Suprapubic skin (tissue), 4 donors: ENCODE measurements at regions not wholly inside any gene's neighbourhood (a gene's known extent, or its start where the extent isn't known, plus 50 kb on each side); places are given as distances from the start of the nearest gene placed in this dataset.

ENCODE experiments used
- DNase-seq, 2 donors: peaks; one replicate each; pipeline ENCODE4 v3.0.0-alpha.2; 2019; ENCODE audit warnings: low spot score in 2 of 2
- H3K27ac ChIP-seq: fragments of 200-600 bp; sonication (generic); one replicate; pipeline ENCODE4 v1.5.1; 2019
- H3K27me3 ChIP-seq: fragments of 200-600 bp; sonication (generic); one replicate; pipeline ENCODE4 v1.5.1; 2019
- H3K36me3 ChIP-seq: fragments of 200-600 bp; sonication (generic); one replicate; pipeline ENCODE4 v1.5.1; 2019
- H3K4me1 ChIP-seq: fragments of 200-600 bp; sonication (generic); one replicate; pipeline ENCODE4 v1.5.1; 2019
- H3K4me3 ChIP-seq: fragments of 200-600 bp; sonication (generic); one replicate; pipeline ENCODE4 v1.5.1; 2019; ENCODE audit warnings: mild to moderate bottlenecking
- H3K9me3 ChIP-seq: fragments of 200-600 bp; sonication (generic); one replicate; pipeline ENCODE4 v1.5.1; 2019
- CTCF ChIP-seq, 2 donors: fragments of 200-600 bp in 1 of 2; fragments of 450-650 bp in 1 of 2; sonication (generic) in 1 of 2; IDR thresholded peaks; one replicate each; pipeline ENCODE4 v1.5.1; 2016 to 2019; ENCODE audit warnings: antibody characterized with exemption in 2 of 2, mild to moderate bottlenecking in 1 of 2, moderate library complexity in 1 of 2
- EP300 ChIP-seq: sonication (generic); formaldehyde crosslinking; IDR thresholded peaks from one replicate; pipeline ENCODE4 v1.6.1; 2017; ENCODE audit warnings: antibody characterized with exemption
- POLR2A ChIP-seq, 2 donors: fragments of 450-650 bp; IDR thresholded peaks; one replicate each; pipeline ENCODE4 v1.6.1; 2017; ENCODE audit warnings: antibody characterized with exemption in 2 of 2, mild to moderate bottlenecking in 2 of 2, moderate library complexity in 2 of 2
- POLR2AphosphoS5 ChIP-seq, 3 donors: sonication (generic); formaldehyde crosslinking; IDR thresholded peaks; one replicate each; pipeline ENCODE4 v1.6.1; 2017; ENCODE audit warnings: antibody characterized with exemption in 3 of 3
- WGBS: methylation state at CpG from one replicate; pipeline ENCODE4 v1.1.5; 2018; 5-methylcytosine and 5-hydroxymethylcytosine counted together

GRCh38 chr9:26375448-26375847 is 517.2 kb downstream of the CAAP1 start:
- 84% methylated on average over 2 of the region's 2 CpGs for WGBS
- H3K36me3 ChIP-seq: no peaks in the 10 kb centered on the region
- TF ChIP-seq POLR2AphosphoS5 (IDR thresholded peaks at IDR 0.05): no peak
- TF ChIP-seq EP300: no peak
- no peak for TF ChIP-seq CTCF (IDR thresholded peaks at IDR 0.05)
- no peak for TF ChIP-seq POLR2A (IDR thresholded peaks at IDR 0.05)
- H3K4me1 ChIP-seq: no peaks in the 10 kb centered on the region
- H3K4me3 ChIP-seq: no peak overlapping the region
- no peak for DNase-seq
- H3K9me3 ChIP-seq: no peaks in the 10 kb centered on the region
- H3K27me3 ChIP-seq: no peaks in the 10 kb centered on the region
- H3K27ac ChIP-seq: no peak overlapping the region

GRCh38 chr9:26373616-26374015 is 519.0 kb downstream of the CAAP1 start:
- Histone ChIP-seq H3K4me3 (no peak overlapping the region), H3K27me3 (no peaks in the 10 kb centered on the region), H3K9me3 (no peaks in the 10 kb centered on the region), H3K36me3 (no peaks in the 10 kb centered on the region), H3K4me1 (no peaks in the 10 kb centered on the region), H3K27ac (no peak overlapping the region)
- TF ChIP-seq POLR2AphosphoS5 (IDR thresholded peaks at IDR 0.05) (no peak), POLR2A (IDR thresholded peaks at IDR 0.05) (no peak), EP300 (no peak), CTCF (IDR thresholded peaks at IDR 0.05) (no peak)
- 76% methylated on average over 2 of the region's 2 CpGs for WGBS
- DNase-seq: no peak

- WGBS: 59% methylated on average over 1 of the region's 1 CpG
- H3K4me3 ChIP-seq: no peak overlapping the region
- H3K27me3 ChIP-seq: no peaks in the 10 kb centered on the region
- H3K27ac ChIP-seq: no peak overlapping the region
- TF ChIP-seq POLR2AphosphoS5 (IDR thresholded peaks at IDR 0.05) (no peak), CTCF (IDR thresholded peaks at IDR 0.05) (no peak), POLR2A (IDR thresholded peaks at IDR 0.05) (no peak), EP300 (no peak)
- H3K9me3 ChIP-seq: no peaks in the 10 kb centered on the region
- no peak for DNase-seq
- H3K4me1 ChIP-seq: no peaks in the 10 kb centered on the region
- H3K36me3 ChIP-seq: no peaks in the 10 kb centered on the region
Measured at GRCh38 chr9:26371236-26371635, 521.4 kb downstream of the CAAP1 start.

- Histone ChIP-seq H3K27me3 (no peaks in the 10 kb centered on the region), H3K9me3 (no peaks in the 10 kb centered on the region), H3K36me3 (no peaks in the 10 kb centered on the region), H3K27ac (no peak overlapping the region), H3K4me1 (no peaks in the 10 kb centered on the region), H3K4me3 (no peak overlapping the region)
- 71% methylated on average over 3 of the region's 3 CpGs for WGBS
- DNase-seq: no peak
- TF ChIP-seq POLR2A (IDR thresholded peaks at IDR 0.05): no peak
- no peak for TF ChIP-seq CTCF (IDR thresholded peaks at IDR 0.05)
- TF ChIP-seq POLR2AphosphoS5 (IDR thresholded peaks at IDR 0.05): no peak
- no peak for TF ChIP-seq EP300
Measured at GRCh38 chr9:26369093-26369492, 523.5 kb downstream of the CAAP1 start.

GRCh38 chr9:26368241-26368640 is 524.4 kb downstream of the CAAP1 start:
- DNase-seq: no peak

More at GRCh38 chr9:26368241-26368640, 524.4 kb downstream of the CAAP1 start:
- WGBS: 73% methylated on average over 3 of the region's 3 CpGs
- Histone ChIP-seq H3K9me3 (no peaks in the 10 kb centered on the region), H3K4me1 (no peaks in the 10 kb centered on the region), H3K27ac (no peak overlapping the region), H3K36me3 (no peaks in the 10 kb centered on the region), H3K27me3 (no peaks in the 10 kb centered on the region), H3K4me3 (no peak overlapping the region)
- no peak for TF ChIP-seq CTCF (IDR thresholded peaks at IDR 0.05)
- no peak for TF ChIP-seq POLR2AphosphoS5 (IDR thresholded peaks at IDR 0.05)
- TF ChIP-seq EP300: no peak
- TF ChIP-seq POLR2A (IDR thresholded peaks at IDR 0.05): no peak
